ENCODE measurements at regions not wholly inside any gene's neighbourhood (a gene's known extent, or its start where the extent isn't known, plus 50 kb on each side); places are given as distances from the start of the nearest gene placed in this dataset.

- Histone ChIP-seq H3K36me3 (ENCODE audit: control insufficient read depth, insufficient read depth, low read length) (no peaks in the 10 kb centered on the region), H3K27me3 (ENCODE audit: control insufficient read depth, insufficient read depth, low read length) (no peaks in the 10 kb centered on the region), H3K4me3 (ENCODE audit: low read depth, low read length) (no peak overlapping the region)
- TF ChIP-seq CTCF (IDR thresholded peaks at IDR 0.05; ENCODE audit: insufficient read depth, low read depth, low read length) = no peak
- ChIA-PET POLR2A (no interaction called here), CTCF (no interaction called here)
- no peak for DNase-seq (ENCODE audit: low read depth)
These were observed 542.3 kb upstream of the ATXN8OS start for GRCh38 chr13:69565334-69565733.

GRCh38 chr13:69556540-69557196 lies 551.0 kb upstream of the ATXN8OS start:
- no peaks in the 10 kb centered on the region for H3K27me3 ChIP-seq (ENCODE audit: control insufficient read depth, insufficient read depth, low read length)
- no peaks in the 10 kb centered on the region for H3K36me3 ChIP-seq (ENCODE audit: control insufficient read depth, insufficient read depth, low read length)
- no peak overlapping the region for H3K4me3 ChIP-seq (ENCODE audit: low read depth, low read length)
- DNase-seq (ENCODE audit: low read depth) = no peak
- POLR2A ChIA-PET = no interaction called here
- TF ChIP-seq CTCF (IDR thresholded peaks at IDR 0.05; ENCODE audit: insufficient read depth, low read depth, low read length) = no peak
- CTCF ChIA-PET = no interaction called here

- POLR2A ChIA-PET = no interaction called here
- DNase-seq (ENCODE audit: low read depth) = no peak
- Histone ChIP-seq H3K36me3 (ENCODE audit: control insufficient read depth, insufficient read depth, low read length) (no peaks in the 10 kb centered on the region), H3K4me3 (ENCODE audit: low read depth, low read length) (no peak overlapping the region), H3K27me3 (ENCODE audit: control insufficient read depth, insufficient read depth, low read length) (no peaks in the 10 kb centered on the region)
- TF ChIP-seq CTCF (IDR thresholded peaks at IDR 0.05; ENCODE audit: insufficient read depth, low read depth, low read length) = no peak
- CTCF ChIA-PET = no interaction called here
These were observed 553.6 kb upstream of the ATXN8OS start for GRCh38 chr13:69553976-69554375.

GRCh38 chr13:69551193-69551592 lies 556.4 kb upstream of the ATXN8OS start:
- TF ChIP-seq CTCF (IDR thresholded peaks at IDR 0.05; ENCODE audit: insufficient read depth, low read depth, low read length) = no peak
- H3K4me3 ChIP-seq (ENCODE audit: low read depth, low read length) = no peak overlapping the region

GRCh38 chr13:69547780-69548179 lies 559.8 kb upstream of the ATXN8OS start:
- H3K27me3 ChIP-seq (ENCODE audit: control insufficient read depth, insufficient read depth, low read length) = no peaks in the 10 kb centered on the region
- POLR2A ChIA-PET = no interaction called here
- no peak overlapping the region for H3K4me3 ChIP-seq (ENCODE audit: low read depth, low read length)
- no peaks in the 10 kb centered on the region for H3K36me3 ChIP-seq (ENCODE audit: control insufficient read depth, insufficient read depth, low read length)
- CTCF ChIA-PET = no interaction called here
- no peak for DNase-seq (ENCODE audit: low read depth)
- no peak for TF ChIP-seq CTCF (IDR thresholded peaks at IDR 0.05; ENCODE audit: insufficient read depth, low read depth, low read length)

More at GRCh38 chr13:69551193-69551592, 556.4 kb upstream of the ATXN8OS start:
- ChIA-PET POLR2A (no interaction called here), CTCF (no interaction called here)
- H3K36me3 ChIP-seq (ENCODE audit: control insufficient read depth, insufficient read depth, low read length) = no peaks in the 10 kb centered on the region
- no peaks in the 10 kb centered on the region for H3K27me3 ChIP-seq (ENCODE audit: control insufficient read depth, insufficient read depth, low read length)
- DNase-seq (ENCODE audit: low read depth) = no peak

Data from BJ (cell line).